AG09309 (cell line): ENCODE measurements at regions not wholly inside any gene's neighbourhood (a gene's known extent, or its start where the extent isn't known, plus 50 kb on each side); places are given as distances from the start of the nearest gene placed in this dataset.

ENCODE experiments used
- DNase-seq: peaks from one replicate; pipeline ENCODE4 v3.0.0-alpha.2; 2010; ENCODE audit warnings: low read depth
- H3K4me3 ChIP-seq: 2 replicates; pipeline ENCODE4 v1.5.1; 2011; ENCODE audit warnings: mild to moderate bottlenecking, low read depth, low read length, moderate library complexity; ENCODE audit not compliant: control insufficient read depth
- CTCF ChIP-seq: IDR thresholded peaks from 2 replicates; pipeline ENCODE4 v1.5.1; 2011; ENCODE audit warnings: mild to moderate bottlenecking, low read depth, low read length, inconsistent platforms; ENCODE audit not compliant: insufficient read depth, control insufficient read depth; ENCODE audit errors: missing control alignments

GRCh38 chr16:51900221-51900780 lies 646.6 kb downstream of the TOX3 start:
- DNase-seq, result no peak
- TF ChIP-seq CTCF, result no peak
- no peak overlapping the region for H3K4me3 ChIP-seq

GRCh38 chr16:51898872-51899271 lies 648.1 kb downstream of the TOX3 start:
- TF ChIP-seq CTCF, result no peak
- DNase-seq, result no peak
- no peak overlapping the region for H3K4me3 ChIP-seq

- no peak for DNase-seq
- no peak overlapping the region for H3K4me3 ChIP-seq
- no peak for TF ChIP-seq CTCF
These were observed 650.9 kb downstream of the TOX3 start for GRCh38 chr16:51896013-51896412.

GRCh38 chr16:51892293-51893007 lies 654.5 kb downstream of the TOX3 start:
- no peak overlapping the region for H3K4me3 ChIP-seq
- no peak for TF ChIP-seq CTCF
- DNase-seq, result no peak

- no peak for TF ChIP-seq CTCF
- H3K4me3 ChIP-seq, result no peak overlapping the region
- no peak for DNase-seq
These were observed 658.4 kb downstream of the TOX3 start for GRCh38 chr16:51888534-51888933.

- no peak for TF ChIP-seq CTCF
- no peak overlapping the region for H3K4me3 ChIP-seq
- no peak for DNase-seq
These were observed 658.9 kb downstream of the TOX3 start for GRCh38 chr16:51888016-51888415.
